GM10248 (cell line): ENCODE measurements at regions not wholly inside any gene's neighbourhood (a gene's known extent, or its start where the extent isn't known, plus 50 kb on each side); places are given as distances from the start of the nearest gene placed in this dataset.

ENCODE experiments used
- CTCF ChIA-PET: fragments of 300-600 bp; sonication (Branson Sonifier 250); formaldehyde crosslinking; extraction: SDS; loops from one replicate; lab custom pipeline; 2021; ENCODE audit warnings: antibody characterized with exemption; lab: Yijun Ruan, JAX
- POLR2A ChIA-PET: fragments of 350-650 bp; sonication (Branson Sonifier 250); formaldehyde crosslinking; extraction: SDS; loops from one replicate; lab custom pipeline; 2020; ENCODE audit warnings: antibody characterized with exemption; lab: Yijun Ruan, JAX
- DNase-seq: peaks from one replicate; pipeline ENCODE4 v3.0.0; 2012; ENCODE audit errors: extremely low spot score
- CTCF ChIP-seq: IDR thresholded peaks from 2 replicates; pipeline ENCODE4 v1.5.1; 2012; ENCODE audit warnings: mild to moderate bottlenecking, low read depth; ENCODE audit errors: extremely low read depth, missing control alignments, control extremely low read depth

DNA sequence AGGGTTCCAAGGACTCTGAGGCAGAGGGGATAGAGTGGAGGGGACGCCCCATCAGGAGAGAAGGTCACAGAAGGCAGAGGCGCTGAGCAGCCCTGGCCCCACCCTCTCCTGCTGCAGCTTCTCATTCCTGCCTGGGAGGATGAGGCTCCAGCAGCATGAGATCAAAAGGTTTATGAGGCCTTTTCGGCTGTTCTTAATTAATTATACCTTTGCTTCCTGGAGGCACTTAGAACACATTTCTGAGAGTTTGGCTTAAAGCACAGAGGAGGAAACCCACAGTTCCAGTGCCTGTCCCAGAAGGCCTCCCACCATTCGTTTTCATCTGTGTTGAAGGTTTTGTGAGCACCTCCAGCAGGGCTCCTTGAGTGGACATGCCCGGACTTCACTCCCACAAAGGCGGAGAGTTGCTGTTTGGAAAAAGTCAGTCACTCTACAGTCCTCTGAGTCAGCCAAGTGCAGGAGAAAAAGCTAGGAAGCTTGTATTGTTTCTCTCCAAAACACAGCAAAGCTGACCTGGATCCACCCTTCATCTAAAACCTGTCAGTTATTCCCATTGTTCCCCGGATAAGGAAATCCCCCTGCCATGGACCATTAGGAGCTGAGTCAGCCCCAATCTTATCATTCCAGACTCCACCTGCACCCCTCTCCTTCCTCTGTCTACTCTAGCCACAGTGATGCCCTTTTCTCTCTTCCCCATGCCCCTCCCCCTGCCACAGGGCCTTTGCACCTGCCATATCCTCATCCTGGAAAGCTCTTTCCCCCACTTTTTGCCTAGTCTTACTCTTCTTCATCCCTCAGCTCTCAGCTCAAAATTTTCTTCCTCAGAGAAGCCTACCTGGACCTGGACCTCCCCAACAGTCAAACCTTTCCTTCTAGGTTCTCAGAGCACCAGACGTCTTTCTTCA lies 276.8 kb downstream of the FBXW7 start:
- no peak for DNase-seq
- CTCF ChIA-PET, result interaction anchor here (1.0 kb wide), 1 partner anchor 13 kb away, joined by 3 read pairs; no protein-coding TSS in a partner anchor
- TF ChIP-seq CTCF, result no peak
- POLR2A ChIA-PET, result no interaction called here

DNA sequence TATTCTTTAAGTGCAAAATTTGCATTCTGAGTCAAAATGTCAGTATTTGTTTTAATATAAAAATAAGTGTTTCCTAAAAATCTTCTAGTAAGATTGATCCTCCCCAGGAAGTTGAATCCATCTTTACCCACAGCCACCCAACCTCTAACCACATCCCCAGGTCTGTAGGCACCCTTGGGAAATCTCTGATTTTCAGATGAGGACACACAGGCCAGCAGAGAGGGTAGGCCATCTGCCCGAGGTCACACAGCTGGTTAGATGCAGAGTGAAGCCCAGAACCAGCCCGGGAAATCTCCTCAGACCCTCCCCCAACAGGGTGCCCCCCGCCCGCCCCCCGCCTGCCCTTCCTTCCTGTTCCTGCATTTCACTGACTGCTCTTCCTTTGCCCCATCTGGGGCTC lies 277.5 kb downstream of the FBXW7 start:
- ChIA-PET POLR2A (no interaction called here), CTCF (interaction anchor here (1.0 kb wide), 1 partner anchor 14 kb away, joined by 3 read pairs; no protein-coding TSS in a partner anchor)
- DNase-seq, result no peak
- TF ChIP-seq CTCF, result no peak

GRCh38 chr4:152257601-152258066 lies 278.3 kb downstream of the FBXW7 start:
- no peak for TF ChIP-seq CTCF
- DNase-seq, result no peak
- ChIA-PET POLR2A (no interaction called here), CTCF (no interaction called here)

DNA sequence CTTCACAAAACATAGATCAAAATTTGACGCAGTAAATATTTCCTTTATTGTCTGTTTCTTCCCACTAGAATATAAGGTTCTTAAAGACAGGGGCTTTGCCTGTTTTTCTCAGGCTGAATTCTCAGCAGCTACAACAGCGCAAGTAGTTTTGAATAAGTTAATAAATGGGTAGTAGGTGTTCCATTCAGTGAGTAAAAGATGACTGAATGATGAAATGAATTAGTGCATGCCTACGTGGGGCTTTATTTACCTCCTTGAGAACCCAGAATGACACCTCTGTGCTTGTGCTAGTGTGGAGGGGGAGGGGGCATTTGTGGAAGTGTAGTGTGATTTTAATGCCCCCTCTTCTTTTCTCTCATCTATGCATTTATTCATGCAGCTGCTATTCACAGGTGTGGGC lies 278.9 kb downstream of the FBXW7 start:
- TF ChIP-seq CTCF, result no peak
- ChIA-PET CTCF (no interaction called here), POLR2A (no interaction called here)
- no peak for DNase-seq

- ChIA-PET CTCF (interaction anchor here (1.3 to 1.6 kb wide), 4 partner anchors 8 to 44 kb away, joined by 3 to 8 read pairs (median 4); no protein-coding TSS in a partner anchor), POLR2A (no interaction called here)
- peak; percentile 32 for DNase-seq
- no peak for TF ChIP-seq CTCF
These were observed 280.5 kb downstream of the FBXW7 start for GRCh38 chr4:152255437-152255836.

DNA sequence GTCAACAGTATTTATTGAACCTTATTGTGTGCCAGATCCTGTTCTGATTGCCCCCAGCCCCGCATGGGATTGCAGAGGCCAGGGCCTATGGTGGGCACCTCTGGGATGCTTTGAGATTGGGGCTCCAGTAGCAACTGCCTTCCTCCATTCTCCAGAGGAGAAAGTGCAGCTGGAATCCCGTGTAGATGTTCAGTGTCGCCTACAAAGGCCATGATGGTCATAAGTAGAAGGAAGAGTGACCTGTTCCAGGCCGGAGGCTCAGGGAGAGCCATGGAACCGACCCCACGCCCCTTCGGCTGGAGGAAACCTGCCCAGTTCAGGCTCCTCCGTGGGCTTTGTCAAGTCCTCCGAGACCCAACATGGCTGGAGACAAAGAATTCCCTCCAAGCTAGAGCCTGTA lies 287.5 kb downstream of the FBXW7 start:
- CTCF ChIA-PET, result no interaction called here
- TF ChIP-seq CTCF, result no peak
- POLR2A ChIA-PET, result no interaction called here
- no peak for DNase-seq
